ENCODE measurements at regions not wholly inside any gene's neighbourhood (a gene's known extent, or its start where the extent isn't known, plus 50 kb on each side); places are given as distances from the start of the nearest gene placed in this dataset.

DNA sequence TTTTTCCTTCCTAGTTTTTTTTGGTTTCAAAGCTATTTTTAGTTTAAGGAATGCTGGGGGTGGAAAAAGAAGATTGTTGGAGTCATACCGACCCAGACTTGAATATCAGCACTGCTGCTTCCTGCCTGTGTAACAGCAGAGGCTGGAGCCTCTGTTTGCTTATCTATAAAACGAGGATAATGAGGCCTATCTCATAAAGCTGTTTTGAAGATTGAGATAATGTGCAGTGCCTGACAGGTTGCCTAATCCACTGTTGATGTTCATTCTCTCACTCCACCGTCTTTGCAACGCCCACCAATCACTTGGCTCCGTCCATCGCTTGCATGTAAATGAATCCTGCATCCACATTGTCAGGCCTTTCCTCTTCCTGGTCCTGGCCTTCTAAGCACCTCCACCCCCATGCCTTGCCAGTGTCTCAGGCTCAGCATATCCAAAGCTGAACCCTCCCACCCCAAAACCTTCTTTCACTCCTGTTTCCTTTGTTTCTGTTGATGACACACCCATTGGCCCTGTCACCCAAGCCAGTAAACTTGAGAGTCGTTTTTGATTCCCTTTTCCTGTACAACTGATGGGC is 94.9 kb downstream of the MEX3B start:
- ATAC-seq (no peak), DNase-seq (no peak)
- no peaks in the 10 kb centered on the region for H3K36me3 ChIP-seq
- 32 to 46% methylated on average over 7 of the region's 7 CpGs for WGBS, 2 donors
- peaks cover 0 to 9% (median 0%) of the 10 kb centered on the region in 9 donors for H3K4me1 ChIP-seq
- no peak overlapping the region for H3K4me3 ChIP-seq
- TF ChIP-seq, protein P1, sequence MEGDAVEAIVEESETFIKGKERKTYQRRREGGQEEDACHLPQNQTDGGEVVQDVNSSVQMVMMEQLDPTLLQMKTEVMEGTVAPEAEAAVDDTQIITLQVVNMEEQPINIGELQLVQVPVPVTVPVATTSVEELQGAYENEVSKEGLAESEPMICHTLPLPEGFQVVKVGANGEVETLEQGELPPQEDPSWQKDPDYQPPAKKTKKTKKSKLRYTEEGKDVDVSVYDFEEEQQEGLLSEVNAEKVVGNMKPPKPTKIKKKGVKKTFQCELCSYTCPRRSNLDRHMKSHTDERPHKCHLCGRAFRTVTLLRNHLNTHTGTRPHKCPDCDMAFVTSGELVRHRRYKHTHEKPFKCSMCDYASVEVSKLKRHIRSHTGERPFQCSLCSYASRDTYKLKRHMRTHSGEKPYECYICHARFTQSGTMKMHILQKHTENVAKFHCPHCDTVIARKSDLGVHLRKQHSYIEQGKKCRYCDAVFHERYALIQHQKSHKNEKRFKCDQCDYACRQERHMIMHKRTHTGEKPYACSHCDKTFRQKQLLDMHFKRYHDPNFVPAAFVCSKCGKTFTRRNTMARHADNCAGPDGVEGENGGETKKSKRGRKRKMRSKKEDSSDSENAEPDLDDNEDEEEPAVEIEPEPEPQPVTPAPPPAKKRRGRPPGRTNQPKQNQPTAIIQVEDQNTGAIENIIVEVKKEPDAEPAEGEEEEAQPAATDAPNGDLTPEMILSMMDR (IDR thresholded peaks at IDR 0.05) = no peak
- intact Hi-C loops (cut with DNase I) = loop anchor here in 3 of 10 donors (10.0 kb wide), 3 partner anchors 84 to 106 kb away; partner anchors contain the start of gene MEX3B (in 1 of the 3)
- no peak overlapping the region for H3K27ac ChIP-seq
- no peaks in the 10 kb centered on the region for H3K27me3 ChIP-seq
- no peaks in the 10 kb centered on the region for H3K9me3 ChIP-seq

DNA sequence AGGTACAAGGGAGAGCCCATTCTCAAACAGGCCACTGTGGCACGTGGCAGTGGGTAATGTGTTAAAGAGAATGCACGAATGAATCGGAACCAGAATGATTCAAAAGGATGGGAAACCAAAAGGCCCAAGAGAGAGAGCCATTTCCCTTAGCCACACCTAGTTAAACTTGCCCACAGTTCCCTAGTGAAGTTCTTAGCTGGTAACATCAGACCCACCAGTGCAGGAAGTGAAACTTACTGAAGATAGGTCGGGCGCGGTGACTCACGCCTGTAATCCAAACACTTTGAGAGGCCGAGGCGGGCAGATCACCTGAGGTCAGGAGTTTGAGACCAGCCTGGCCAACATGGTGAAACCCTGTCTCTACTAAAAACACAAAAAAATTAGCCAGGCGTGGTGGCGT is 97.1 kb downstream of the MEX3B start:
- intact Hi-C loops (cut with DNase I) = loop anchor here in 1 of 10 donors (10.0 kb wide), 1 partner anchor 464 kb away; no protein-coding TSS in a partner anchor
- no peaks in the 10 kb centered on the region for H3K9me3 ChIP-seq
- no peak overlapping the region for H3K27ac ChIP-seq
- TF ChIP-seq, protein P1 (IDR thresholded peaks at IDR 0.05) = no peak
- ATAC-seq (no peak), DNase-seq (no peak)
- no peak overlapping the region for H3K4me3 ChIP-seq
- H3K4me1 ChIP-seq = peaks cover 0 to 9% (median 0%) of the 10 kb centered on the region in 9 donors
- H3K36me3 ChIP-seq = no peaks in the 10 kb centered on the region
- H3K27me3 ChIP-seq = no peaks in the 10 kb centered on the region
- 89 to 94% methylated on average over 11 of the region's 11 CpGs for WGBS, 2 donors

DNA sequence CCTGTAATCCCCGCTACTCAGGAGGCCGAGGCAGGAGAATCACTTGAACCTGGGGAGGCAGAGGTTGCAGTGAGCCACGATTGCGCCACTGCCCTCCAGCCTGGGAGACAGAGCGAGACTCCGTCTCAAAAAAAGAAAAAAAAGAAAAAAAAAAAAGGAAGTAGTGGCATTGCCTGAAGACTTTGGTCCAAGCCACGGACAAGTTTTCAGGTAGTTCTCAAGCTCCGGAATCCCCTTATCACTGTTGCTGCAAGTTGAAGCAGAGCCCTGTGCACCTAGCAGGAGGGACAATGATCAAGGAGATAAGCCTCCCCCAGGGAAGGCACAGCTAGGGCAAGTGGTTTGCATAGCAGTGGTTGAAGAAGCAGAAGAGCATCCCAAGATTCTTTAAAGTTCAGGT is 97.6 kb downstream of the MEX3B start:
- DNase-seq = no peak
- WGBS, 2 donors = 91 to 92% methylated on average over 8 of the region's 8 CpGs
- no peak for ATAC-seq
- TF ChIP-seq, protein P1 (IDR thresholded peaks at IDR 0.05) = no peak
- no peak overlapping the region for H3K4me3 ChIP-seq
- intact Hi-C loops (cut with DNase I) = loop anchor here in 1 of 10 donors (10.0 kb wide), 1 partner anchor 463 kb away; no protein-coding TSS in a partner anchor
- peaks cover 0 to 9% (median 0%) of the 10 kb centered on the region in 9 donors for H3K4me1 ChIP-seq
- H3K27me3 ChIP-seq = no peaks in the 10 kb centered on the region
- no peak overlapping the region for H3K27ac ChIP-seq
- H3K36me3 ChIP-seq = no peaks in the 10 kb centered on the region
- no peaks in the 10 kb centered on the region for H3K9me3 ChIP-seq

DNA sequence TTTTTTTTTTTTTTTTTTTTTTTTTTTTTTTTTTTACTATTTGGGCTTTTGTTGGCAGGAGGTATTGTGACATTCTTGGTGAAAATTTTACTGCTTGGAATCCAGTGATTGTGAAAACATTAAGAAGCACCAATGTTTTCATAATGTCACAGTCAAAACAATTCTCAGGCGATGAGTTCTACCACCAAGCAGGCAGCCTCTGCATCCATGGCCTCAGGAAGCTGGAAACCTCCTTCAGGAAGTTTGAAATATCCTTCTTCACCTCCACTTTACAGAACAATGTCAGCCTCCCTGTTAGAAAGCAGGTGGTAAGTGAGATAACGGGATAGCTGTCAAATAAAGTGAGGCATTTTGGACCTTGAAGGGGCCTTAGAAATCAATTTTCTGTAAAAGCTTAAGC is 98.3 kb downstream of the MEX3B start:
- Histone ChIP-seq H3K27me3 (no peaks in the 10 kb centered on the region), H3K9me3 (no peaks in the 10 kb centered on the region), H3K4me3 (no peak overlapping the region), H3K27ac (no peak overlapping the region), H3K4me1 (peaks cover 0 to 9% (median 0%) of the 10 kb centered on the region in 9 donors), H3K36me3 (no peaks in the 10 kb centered on the region)
- intact Hi-C loops (cut with DNase I) = loop anchor here in 1 of 10 donors (10.0 kb wide), 1 partner anchor 463 kb away; no protein-coding TSS in a partner anchor
- no peak for ATAC-seq
- 69 to 78% methylated on average over 2 of the region's 2 CpGs for WGBS, 2 donors
- TF ChIP-seq, protein P1 (IDR thresholded peaks at IDR 0.05) = no peak
- no peak for DNase-seq
